UCSD-AML1 (cell line): ENCODE measurements at regions not wholly inside any gene's neighbourhood (a gene's known extent, or its start where the extent isn't known, plus 50 kb on each side); places are given as distances from the start of the nearest gene placed in this dataset.
"Not testable (repeated sequence)": the region's sequence is repeated elsewhere in the genome, so short reads cannot be mapped to it uniquely, and the experiment has no call there.

Experiments
- DNase-seq: peaks from one replicate; lab custom pipeline; 2025; ENCODE audit not compliant: unreplicated experiment; lab: John Stamatoyannopoulos, UW

GRCh38 chr5:110812639-110813038, 73.8 kb downstream of the SLC25A46 start:
- DNase-seq: no peak

- DNase-seq: no peak
Measured at GRCh38 chr5:110815916-110816605, 77.3 kb downstream of the SLC25A46 start.

- DNase-seq: no peak
Measured at GRCh38 chr5:110817459-110817858, 78.7 kb downstream of the SLC25A46 start.

- DNase-seq: no peak
Measured at GRCh38 chr5:110823571-110823970, 84.8 kb downstream of the SLC25A46 start.

- DNase-seq: no peak
Measured at GRCh38 chr5:110824936-110825441, 86.2 kb downstream of the SLC25A46 start.

GRCh38 chr5:110832683-110833082, 93.9 kb downstream of the SLC25A46 start:
- no peak for DNase-seq

GRCh38 chr5:110834933-110835332, 96.1 kb downstream of the SLC25A46 start:
- not testable (repeated sequence) for DNase-seq

GRCh38 chr5:110836851-110837250, 98.0 kb downstream of the SLC25A46 start:
- DNase-seq: no peak

- DNase-seq: not testable (repeated sequence)
Measured at GRCh38 chr5:110838357-110838756, 99.5 kb downstream of the SLC25A46 start.

- DNase-seq: no peak
Measured at GRCh38 chr5:110838961-110839360, 100.2 kb downstream of the SLC25A46 start.

- DNase-seq: peak; percentile 45
Measured at GRCh38 chr5:110840347-110840960, 101.6 kb downstream of the SLC25A46 start.

GRCh38 chr5:110841137-110841536, 102.3 kb downstream of the SLC25A46 start:
- DNase-seq: no peak

GRCh38 chr5:110842948-110843347, 104.1 kb downstream of the SLC25A46 start:
- no peak for DNase-seq

- DNase-seq: no peak
Measured at GRCh38 chr5:110844251-110844650, 105.4 kb downstream of the SLC25A46 start.

GRCh38 chr5:110846398-110847001, 107.7 kb downstream of the SLC25A46 start:
- DNase-seq: no peak

GRCh38 chr5:110851357-110851756, 112.5 kb downstream of the SLC25A46 start:
- no peak for DNase-seq

- no peak for DNase-seq
Measured at GRCh38 chr5:110852053-110852452, 113.2 kb downstream of the SLC25A46 start.

- no peak for DNase-seq
Measured at GRCh38 chr5:110852541-110852940, 113.7 kb downstream of the SLC25A46 start.

- no peak for DNase-seq
Measured at GRCh38 chr5:110853267-110853666, 114.5 kb downstream of the SLC25A46 start.

- DNase-seq: no peak
Measured at GRCh38 chr5:110854200-110854599, 115.4 kb downstream of the SLC25A46 start.

GRCh38 chr5:110855961-110856360, 117.2 kb downstream of the SLC25A46 start:
- DNase-seq: no peak
